SK-N-SH (cell line): ENCODE measurements at regions not wholly inside any gene's neighbourhood (a gene's known extent, or its start where the extent isn't known, plus 50 kb on each side); places are given as distances from the start of the nearest gene placed in this dataset.

ENCODE experiments used
- CTCF ChIA-PET: fragments of 300-600, 350-600 bp; formaldehyde crosslinking; extraction: SDS; loops from one replicate; lab custom pipeline; 2021; lab: Yijun Ruan, JAX
- POLR2A ChIA-PET: fragments of 350-600 bp; sonication (Branson Sonifier 250); formaldehyde crosslinking; extraction: SDS; loops from one replicate; lab custom pipeline; 2020; ENCODE audit warnings: antibody characterized with exemption, inconsistent platforms; lab: Yijun Ruan, JAX
- DNase-seq: peaks from one replicate; pipeline ENCODE4 v3.0.0; 2012
- H2AFZ ChIP-seq: fragments of 200-600 bp; sonication (generic); 2 replicates; pipeline ENCODE4 v1.8.1; 2016; ENCODE audit warnings: antibody characterized with exemption, mild to moderate bottlenecking, low read depth
- H3F3A ChIP-seq: fragments of 200-600 bp; sonication (generic); replicated peaks from 2 replicates; pipeline ENCODE3; 2016; ENCODE audit warnings: antibody characterized with exemption, mild to moderate bottlenecking; ENCODE audit not compliant: insufficient read depth
- H3K27ac ChIP-seq, 2 experiments: fragments of 200-500 bp in 1 of 2; fragments of 200-600 bp in 1 of 2; sonication (Bioruptor generic) in 1 of 2; sonication (generic), shearing (Covaris generic) in 1 of 2; 2 replicates each; pipeline versions ENCODE4 v1.5.1 to v1.6.1; 2014 to 2016; ENCODE audit warnings: low read depth in 2 of 2, inconsistent platforms in 1 of 2, low read length in 1 of 2, mild to moderate bottlenecking in 1 of 2, mixed read lengths in 1 of 2
- H3K27me3 ChIP-seq: fragments of 200-600 bp; sonication (generic), shearing (Covaris generic); 2 replicates; pipeline ENCODE4 v1.6.1; 2016; ENCODE audit warnings: mixed run types; ENCODE audit not compliant: insufficient read depth
- H3K36me3 ChIP-seq, 2 experiments: fragments of 200-500 bp in 1 of 2; fragments of 200-600 bp in 1 of 2; sonication (Bioruptor generic) in 1 of 2; sonication (generic) in 1 of 2; replicated peaks in 1 of 2; 2 replicates each; pipeline versions ENCODE3 to v1.5.1; 2014 to 2016; ENCODE audit warnings: low read length in 1 of 2, mild to moderate bottlenecking in 1 of 2; ENCODE audit not compliant: insufficient read depth in 2 of 2, control insufficient read depth in 1 of 2
- H3K4me1 ChIP-seq, 2 experiments: fragments of 200-500 bp in 1 of 2; fragments of 200-600 bp in 1 of 2; sonication (Bioruptor generic) in 1 of 2; sonication (generic), shearing (Covaris generic) in 1 of 2; 2 replicates each; pipeline versions ENCODE4 v1.5.1 to v1.6.1; 2014 to 2016; ENCODE audit warnings: low read depth in 1 of 2, low read length in 1 of 2, mixed run types in 1 of 2; ENCODE audit not compliant: insufficient read depth in 2 of 2, control insufficient read depth in 1 of 2
- H3K4me2 ChIP-seq: fragments of 200-600 bp; sonication (generic), shearing (Covaris generic); 2 replicates; pipeline ENCODE4 v1.6.1; 2017; ENCODE audit warnings: mixed run types
- H3K4me3 ChIP-seq, 2 experiments: fragments of 200-500 bp in 1 of 2; fragments of 200-600 bp in 1 of 2; sonication (Bioruptor generic) in 1 of 2; sonication (generic), shearing (Covaris generic) in 1 of 2; 2 replicates each; pipeline versions ENCODE4 v1.5.1 to v1.8.1; 2014 to 2016; ENCODE audit warnings: low read depth in 2 of 2, inconsistent platforms in 1 of 2, low read length in 1 of 2, mild to moderate bottlenecking in 1 of 2, mixed read lengths in 1 of 2, moderate library complexity in 1 of 2
- H3K79me2 ChIP-seq: fragments of 200-600 bp; sonication (generic); 2 replicates; pipeline ENCODE4 v1.8.1; 2017; ENCODE audit warnings: mild to moderate bottlenecking; ENCODE audit not compliant: insufficient read depth
- H3K9ac ChIP-seq: fragments of 200-600 bp; sonication (generic); 2 replicates; pipeline ENCODE4 v1.6.1; 2017; ENCODE audit warnings: mixed run types
- H3K9me2 ChIP-seq: fragments of 200-600 bp; sonication (generic); 2 replicates; pipeline ENCODE4 v1.6.1; 2017; ENCODE audit warnings: mixed run types
- H3K9me3 ChIP-seq: fragments of 200-600 bp; sonication (generic); 2 replicates; pipeline ENCODE4 v1.6.1; 2017; ENCODE audit warnings: mixed run types, mild to moderate bottlenecking, moderate library complexity
- H4K20me1 ChIP-seq: fragments of 200-600 bp; sonication (generic); 2 replicates; pipeline ENCODE4 v1.6.1; 2017; ENCODE audit warnings: mild to moderate bottlenecking, mixed run types; ENCODE audit not compliant: insufficient read depth
- FOSL2 ChIP-seq: IDR thresholded peaks from 2 replicates; pipeline ENCODE4 v1.4.0; 2012; ENCODE audit warnings: low read depth, mild to moderate bottlenecking, moderate library complexity, borderline replicate concordance
- FOXJ3 ChIP-seq: sonication (generic); formaldehyde crosslinking; IDR thresholded peaks from 2 replicates; pipeline ENCODE4 v1.5.1; 2020; ENCODE audit warnings: mild to moderate bottlenecking, missing genetic modification reagents
- FOXM1 ChIP-seq: IDR thresholded peaks from 2 replicates; pipeline ENCODE4 v1.4.0; 2012; ENCODE audit warnings: low read depth, mild to moderate bottlenecking
- RAD21 ChIP-seq: IDR thresholded peaks from 2 replicates; pipeline ENCODE4 v1.6.1; 2012; ENCODE audit warnings: mild to moderate bottlenecking, low read length
- RCOR1 ChIP-seq: fragments of 150-350 bp; IDR thresholded peaks from 2 replicates; pipeline ENCODE4 v1.6.1; 2017; ENCODE audit warnings: antibody characterized with exemption, low read length
- SMC3 ChIP-seq: IDR thresholded peaks from 2 replicates; pipeline ENCODE4 v1.6.1; 2012; ENCODE audit warnings: low read depth, low read length, improper control_type of control experiment
- TAF1 ChIP-seq: IDR thresholded peaks from 2 replicates; pipeline ENCODE4 v1.6.1; 2012; ENCODE audit warnings: low read depth, mild to moderate bottlenecking, low read length, moderate library complexity, borderline replicate concordance
- WGBS: methylation state at CpG from one replicate; pipeline ENCODE4 v1.1.6; 2017; ENCODE audit warnings: low lambda C conversion rate; 5-methylcytosine and 5-hydroxymethylcytosine counted together
- TF ChIP-seq, protein P1 (sequence below): IDR thresholded peaks from 2 replicates; pipeline ENCODE4 v1.4.0; 2012; ENCODE audit warnings: low read depth
- TF ChIP-seq, protein P2 (sequence below): IDR thresholded peaks from 2 replicates; pipeline ENCODE4; 2012
- TF ChIP-seq, protein P3 (sequence below): IDR thresholded peaks from 2 replicates; pipeline ENCODE4 v1.6.1; 2012; ENCODE audit warnings: mild to moderate bottlenecking, low read depth, low read length, moderate library complexity
- TF ChIP-seq, protein P4 (sequence below): IDR thresholded peaks from 2 replicates; pipeline ENCODE4 v1.4.0; 2012; ENCODE audit warnings: low read depth, borderline replicate concordance

DNA sequence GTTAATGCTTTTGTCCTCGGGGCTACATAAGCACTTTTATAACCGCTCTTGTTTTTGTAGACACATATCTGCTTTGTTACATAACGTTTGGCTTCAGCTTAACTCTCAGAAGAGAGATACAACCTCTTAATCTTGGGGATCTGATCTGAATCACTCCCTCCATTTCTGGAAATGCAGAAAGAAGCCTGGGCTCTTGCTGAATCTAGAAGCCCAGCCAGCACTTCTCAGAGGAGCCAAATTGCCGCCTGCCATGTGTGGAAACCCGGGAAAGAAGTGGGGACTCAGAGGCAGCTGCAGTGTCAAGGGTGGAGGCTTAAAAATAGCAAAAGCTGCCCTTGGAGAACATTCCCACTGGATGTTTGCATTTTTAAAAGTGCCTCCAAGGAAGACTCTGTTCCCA, 69.3 kb upstream of the LDB2 start:
- no peaks in the 10 kb centered on the region for H4K20me1 ChIP-seq
- DNase-seq: no peak
- H3K4me3 ChIP-seq: no peak overlapping the region; a peak in 1 of 4 replicates

DNA sequence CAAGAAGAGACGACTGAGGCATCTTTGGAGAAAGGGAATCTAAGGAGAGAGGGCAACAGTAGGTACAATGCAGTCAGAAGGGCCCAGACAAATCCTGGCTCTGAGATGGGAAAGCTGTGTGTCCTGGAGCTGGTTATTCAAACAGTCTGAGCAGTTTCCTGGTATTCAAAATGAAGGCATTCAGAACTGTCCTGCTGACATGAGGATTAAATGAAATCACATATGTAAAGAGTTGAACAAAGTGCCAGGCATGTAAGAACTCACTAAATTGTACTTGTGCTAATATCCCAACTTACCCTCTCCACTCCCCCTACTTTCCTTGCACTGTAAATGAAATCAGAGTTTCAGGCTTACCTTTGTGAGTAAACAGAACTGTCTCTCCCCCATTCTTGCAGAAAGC, 60.9 kb upstream of the LDB2 start:
- no peaks in the 10 kb centered on the region for H3K9me2 ChIP-seq
- TF ChIP-seq TAF1 (no peak), FOXM1 (no peak), SMC3 (no peak), FOXJ3 (CRISPR knock-in tag) (no peak), RCOR1 (no peak)
- TF ChIP-seq, protein P1, sequence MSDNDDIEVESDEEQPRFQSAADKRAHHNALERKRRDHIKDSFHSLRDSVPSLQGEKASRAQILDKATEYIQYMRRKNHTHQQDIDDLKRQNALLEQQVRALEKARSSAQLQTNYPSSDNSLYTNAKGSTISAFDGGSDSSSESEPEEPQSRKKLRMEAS: no peak
- TF ChIP-seq, protein P2, sequence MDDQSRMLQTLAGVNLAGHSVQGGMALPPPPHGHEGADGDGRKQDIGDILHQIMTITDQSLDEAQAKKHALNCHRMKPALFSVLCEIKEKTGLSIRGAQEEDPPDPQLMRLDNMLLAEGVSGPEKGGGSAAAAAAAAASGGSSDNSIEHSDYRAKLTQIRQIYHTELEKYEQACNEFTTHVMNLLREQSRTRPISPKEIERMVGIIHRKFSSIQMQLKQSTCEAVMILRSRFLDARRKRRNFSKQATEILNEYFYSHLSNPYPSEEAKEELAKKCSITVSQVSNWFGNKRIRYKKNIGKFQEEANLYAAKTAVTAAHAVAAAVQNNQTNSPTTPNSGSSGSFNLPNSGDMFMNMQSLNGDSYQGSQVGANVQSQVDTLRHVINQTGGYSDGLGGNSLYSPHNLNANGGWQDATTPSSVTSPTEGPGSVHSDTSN: no peak
- no peak overlapping the region for H3K4me2 ChIP-seq
- no peaks in the 10 kb centered on the region for H3K4me1 ChIP-seq
- H3F3A ChIP-seq: no peaks in the 10 kb centered on the region
- H3K4me3 ChIP-seq: no peak overlapping the region
- H3K27ac ChIP-seq: no peak overlapping the region
- no peaks in the 10 kb centered on the region for H3K36me3 ChIP-seq
- H3K9ac ChIP-seq: no peak overlapping the region
- no peaks in the 10 kb centered on the region for H4K20me1 ChIP-seq
- DNase-seq: no peak
- no peaks in the 10 kb centered on the region for H3K27me3 ChIP-seq
- H3K9me3 ChIP-seq: no peaks in the 10 kb centered on the region
- POLR2A ChIA-PET: no interaction called here
- H2AFZ ChIP-seq: no peak overlapping the region
- CTCF ChIA-PET: interaction anchor here (1.2 kb wide), 1 partner anchor 42 kb away, joined by 3 read pairs; no protein-coding TSS in a partner anchor
- 76% methylated on average over 1 of the region's 1 CpG for whole genome bisulfite sequencing
- H3K79me2 ChIP-seq: no peaks in the 10 kb centered on the region

More for the DNA sequence above, 69.3 kb upstream of the LDB2 start:
- 46% methylated on average over 5 of the region's 5 CpGs for WGBS
- Histone ChIP-seq H3F3A (no peaks in the 10 kb centered on the region), H3K36me3 (no peaks in the 10 kb centered on the region), H3K9me2 (no peaks in the 10 kb centered on the region), H2AFZ (no peak overlapping the region), H3K27ac (no peak overlapping the region), H3K27me3 (no peaks in the 10 kb centered on the region), H3K9me3 (no peaks in the 10 kb centered on the region), H3K4me2 (no peak overlapping the region), H3K4me1 (no peaks in the 10 kb centered on the region; a peak in 1 of 4 replicates), H3K9ac (no peak overlapping the region), H3K79me2 (no peaks in the 10 kb centered on the region)
- TF ChIP-seq RAD21 (no peak), FOXM1 (no peak), FOSL2 (no peak), RCOR1 (no peak)
- TF ChIP-seq, protein P3, sequence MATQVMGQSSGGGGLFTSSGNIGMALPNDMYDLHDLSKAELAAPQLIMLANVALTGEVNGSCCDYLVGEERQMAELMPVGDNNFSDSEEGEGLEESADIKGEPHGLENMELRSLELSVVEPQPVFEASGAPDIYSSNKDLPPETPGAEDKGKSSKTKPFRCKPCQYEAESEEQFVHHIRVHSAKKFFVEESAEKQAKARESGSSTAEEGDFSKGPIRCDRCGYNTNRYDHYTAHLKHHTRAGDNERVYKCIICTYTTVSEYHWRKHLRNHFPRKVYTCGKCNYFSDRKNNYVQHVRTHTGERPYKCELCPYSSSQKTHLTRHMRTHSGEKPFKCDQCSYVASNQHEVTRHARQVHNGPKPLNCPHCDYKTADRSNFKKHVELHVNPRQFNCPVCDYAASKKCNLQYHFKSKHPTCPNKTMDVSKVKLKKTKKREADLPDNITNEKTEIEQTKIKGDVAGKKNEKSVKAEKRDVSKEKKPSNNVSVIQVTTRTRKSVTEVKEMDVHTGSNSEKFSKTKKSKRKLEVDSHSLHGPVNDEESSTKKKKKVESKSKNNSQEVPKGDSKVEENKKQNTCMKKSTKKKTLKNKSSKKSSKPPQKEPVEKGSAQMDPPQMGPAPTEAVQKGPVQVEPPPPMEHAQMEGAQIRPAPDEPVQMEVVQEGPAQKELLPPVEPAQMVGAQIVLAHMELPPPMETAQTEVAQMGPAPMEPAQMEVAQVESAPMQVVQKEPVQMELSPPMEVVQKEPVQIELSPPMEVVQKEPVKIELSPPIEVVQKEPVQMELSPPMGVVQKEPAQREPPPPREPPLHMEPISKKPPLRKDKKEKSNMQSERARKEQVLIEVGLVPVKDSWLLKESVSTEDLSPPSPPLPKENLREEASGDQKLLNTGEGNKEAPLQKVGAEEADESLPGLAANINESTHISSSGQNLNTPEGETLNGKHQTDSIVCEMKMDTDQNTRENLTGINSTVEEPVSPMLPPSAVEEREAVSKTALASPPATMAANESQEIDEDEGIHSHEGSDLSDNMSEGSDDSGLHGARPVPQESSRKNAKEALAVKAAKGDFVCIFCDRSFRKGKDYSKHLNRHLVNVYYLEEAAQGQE: no peak
- TF ChIP-seq, protein P4, sequence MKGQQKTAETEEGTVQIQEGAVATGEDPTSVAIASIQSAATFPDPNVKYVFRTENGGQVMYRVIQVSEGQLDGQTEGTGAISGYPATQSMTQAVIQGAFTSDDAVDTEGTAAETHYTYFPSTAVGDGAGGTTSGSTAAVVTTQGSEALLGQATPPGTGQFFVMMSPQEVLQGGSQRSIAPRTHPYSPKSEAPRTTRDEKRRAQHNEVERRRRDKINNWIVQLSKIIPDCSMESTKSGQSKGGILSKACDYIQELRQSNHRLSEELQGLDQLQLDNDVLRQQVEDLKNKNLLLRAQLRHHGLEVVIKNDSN: no peak
- ChIA-PET CTCF (interaction anchor here (1.2 kb wide), 1 partner anchor 14 kb away, joined by 3 read pairs; no protein-coding TSS in a partner anchor), POLR2A (no interaction called here)
